ENCODE measurements at regions not wholly inside any gene's neighbourhood (a gene's known extent, or its start where the extent isn't known, plus 50 kb on each side); places are given as distances from the start of the nearest gene placed in this dataset.

- no peak for TF ChIP-seq POLR2A (IDR thresholded peaks at IDR 0.05)
- TF ChIP-seq CTCF (IDR thresholded peaks at IDR 0.05): no peak
These were observed 113.4 kb upstream of the DNAH14 start for GRCh38 chr1:224816062-224816461.
